ENCODE measurements at regions not wholly inside any gene's neighbourhood (a gene's known extent, or its start where the extent isn't known, plus 50 kb on each side); places are given as distances from the start of the nearest gene placed in this dataset.
"Not testable (repeated sequence)": the region's sequence is repeated elsewhere in the genome, so short reads cannot be mapped to it uniquely, and the experiment has no call there.

GRCh38 chr17:71511266-71511995 is 609.4 kb upstream of the SOX9 start:
- Histone ChIP-seq H3K4me3 (no peak overlapping the region), H3K4me2 (no peak overlapping the region), H3K27ac (no peak overlapping the region), H3K4me1 (no peaks in the 10 kb centered on the region), H3K9me3 (no peaks in the 10 kb centered on the region)
- ATAC-seq = no peak
- 75% methylated on average over 3 of the region's 3 CpGs for WGBS (ENCODE audit: missing lambda C conversion rate)
- TF ChIP-seq SREBF2 (IDR thresholded peaks at IDR 0.05) = no peak
- TF ChIP-seq HOXB13 (CRISPR knock-in tag; IDR thresholded peaks at IDR 0.05; ENCODE audit: low read depth) = no peak
- TF ChIP-seq BCL3 (IDR thresholded peaks at IDR 0.05) = no peak
- no peak for TF ChIP-seq ZC3H11A (IDR thresholded peaks at IDR 0.05)
- no peak for TF ChIP-seq JUN (IDR thresholded peaks at IDR 0.05)
- no peak for TF ChIP-seq REST (IDR thresholded peaks at IDR 0.05)
- no peak for TF ChIP-seq ZNF302 (CRISPR knock-in tag; IDR thresholded peaks at IDR 0.05)
- no peak for FAIRE-seq
- POLR2A ChIA-PET = no interaction called here
- CTCF ChIA-PET = interaction anchor here (0.6 kb wide), 1 partner anchor 107 kb away, joined by 4 read pairs; no protein-coding TSS in a partner anchor
- no peak for DNase-seq (ENCODE audit: low read depth in 1 of 2, low spot score in 1 of 2)

DNA sequence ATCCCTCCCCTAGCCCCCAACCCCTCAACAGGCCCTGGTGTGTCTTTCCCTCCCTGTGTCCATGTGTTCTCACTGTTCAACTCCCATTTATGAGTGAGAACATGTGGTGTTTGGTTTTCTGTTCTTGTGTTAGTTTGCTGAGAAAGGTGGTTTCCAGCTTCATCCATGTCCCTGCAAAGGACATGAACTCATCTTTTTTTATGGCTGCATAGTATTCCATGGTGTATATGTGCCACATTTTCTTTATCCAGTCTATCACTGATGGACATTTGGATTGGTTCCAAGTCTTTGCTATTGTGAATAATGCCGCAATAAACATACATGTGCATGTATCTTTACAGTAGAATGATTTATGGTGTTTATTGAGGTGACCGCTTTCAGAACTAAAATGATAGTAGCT is 607.1 kb upstream of the SOX9 start:
- CTCF ChIA-PET; ATAC-seq; H3K27ac ChIP-seq; H3K4me2 ChIP-seq; H3K4me3 ChIP-seq; H3K4me1 ChIP-seq; DNase-seq (ENCODE audit: low read depth in 1 of 2, low spot score in 1 of 2); POLR2A ChIA-PET; FAIRE-seq; H3K9me3 ChIP-seq: not testable (repeated sequence)
- WGBS (ENCODE audit: missing lambda C conversion rate) = 77% methylated on average over 2 of the region's 2 CpGs

GRCh38 chr17:71516149-71516548 is 604.7 kb upstream of the SOX9 start:
- ChIA-PET CTCF (no interaction called here), POLR2A (no interaction called here)
- FAIRE-seq (no peak), DNase-seq (ENCODE audit: low read depth in 1 of 2, low spot score in 1 of 2) (no peak), ATAC-seq (no peak)
- WGBS (ENCODE audit: missing lambda C conversion rate) = 45% methylated on average over 6 of the region's 6 CpGs
- no peaks in the 10 kb centered on the region for H3K9me3 ChIP-seq
- no peak overlapping the region for H3K4me2 ChIP-seq
- no peak for TF ChIP-seq SMC3 (IDR thresholded peaks at IDR 0.05)
- no peak for TF ChIP-seq ZSCAN20 (CRISPR knock-in tag; IDR thresholded peaks at IDR 0.05)
- TF ChIP-seq EHF (CRISPR knock-in tag; IDR thresholded peaks at IDR 0.05) = no peak
- no peak for TF ChIP-seq CTCF (IDR thresholded peaks at IDR 0.05)
- TF ChIP-seq POLR2A (IDR thresholded peaks at IDR 0.05; ENCODE audit: low read length) = no peak
- TF ChIP-seq BHLHE40 (IDR thresholded peaks at IDR 0.05; ENCODE audit: low read depth, low read length) = no peak
- TF ChIP-seq, protein P1, sequence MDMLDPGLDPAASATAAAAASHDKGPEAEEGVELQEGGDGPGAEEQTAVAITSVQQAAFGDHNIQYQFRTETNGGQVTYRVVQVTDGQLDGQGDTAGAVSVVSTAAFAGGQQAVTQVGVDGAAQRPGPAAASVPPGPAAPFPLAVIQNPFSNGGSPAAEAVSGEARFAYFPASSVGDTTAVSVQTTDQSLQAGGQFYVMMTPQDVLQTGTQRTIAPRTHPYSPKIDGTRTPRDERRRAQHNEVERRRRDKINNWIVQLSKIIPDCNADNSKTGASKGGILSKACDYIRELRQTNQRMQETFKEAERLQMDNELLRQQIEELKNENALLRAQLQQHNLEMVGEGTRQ (IDR thresholded peaks at IDR 0.05) = no peak
- TF ChIP-seq HDAC2 (IDR thresholded peaks at IDR 0.05) = no peak
- TF ChIP-seq KDM5A (IDR thresholded peaks at IDR 0.05) = no peak
- no peak for TF ChIP-seq PHF8 (IDR thresholded peaks at IDR 0.05; ENCODE audit: borderline replicate concordance, low read depth)
- no peak for TF ChIP-seq RNF2 (IDR thresholded peaks at IDR 0.05; ENCODE audit: borderline replicate concordance, low read depth)
- TF ChIP-seq ZNF302 (CRISPR knock-in tag; IDR thresholded peaks at IDR 0.05) = no peak
- TF ChIP-seq PBX3 (IDR thresholded peaks at IDR 0.05) = no peak
- TF ChIP-seq TFCP2L1 (CRISPR knock-in tag; IDR thresholded peaks at IDR 0.05) = no peak
- no peak for TF ChIP-seq ZFP36 (IDR thresholded peaks at IDR 0.05; ENCODE audit: borderline replicate concordance, partially characterized antibody)
- TF ChIP-seq, protein P2, sequence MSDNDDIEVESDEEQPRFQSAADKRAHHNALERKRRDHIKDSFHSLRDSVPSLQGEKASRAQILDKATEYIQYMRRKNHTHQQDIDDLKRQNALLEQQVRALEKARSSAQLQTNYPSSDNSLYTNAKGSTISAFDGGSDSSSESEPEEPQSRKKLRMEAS (IDR thresholded peaks at IDR 0.05) = no peak
- no peak for TF ChIP-seq NFE2L2 (conservative IDR thresholded peaks at IDR 0.05; ENCODE audit: low read length)
- no peak overlapping the region for H3K4me3 ChIP-seq
- H3K4me1 ChIP-seq = no peaks in the 10 kb centered on the region
- H3K27ac ChIP-seq = no peak overlapping the region
